PC-9 (cell line): ENCODE measurements at regions not wholly inside any gene's neighbourhood (a gene's known extent, or its start where the extent isn't known, plus 50 kb on each side); places are given as distances from the start of the nearest gene placed in this dataset.

Source experiments
- BruUV-seq: library from RNA; stranded (reverse); fragments of 400-500 nt; replicated peaks from 2 replicates; lab custom pipeline; 2021; lab: Mats Ljungman, UMichigan
- CTCF ChIA-PET: fragments of 300-600 bp; sonication (Branson Sonifier 250); formaldehyde crosslinking; loops from one replicate; lab custom pipeline; 2022; ENCODE audit warnings: antibody characterized with exemption; lab: Charles Lee
- POLR2A ChIA-PET: fragments of 300-600 bp; sonication (Branson Sonifier 250); formaldehyde crosslinking; loops from one replicate; lab custom pipeline; 2022; ENCODE audit warnings: antibody characterized with exemption; ENCODE audit not compliant: unreplicated experiment; lab: Charles Lee
- DNase-seq, 2 experiments: peaks; one replicate each; pipeline versions ENCODE4 v3.0.0 to v3.0.0-alpha.2; 2015 to 2022; ENCODE audit warnings: mixed read lengths in 1 of 2
- H2AFZ ChIP-seq: fragments of 200-600 bp; sonication (generic); 2 replicates; pipeline ENCODE4 v1.8.1; 2017; ENCODE audit warnings: antibody characterized with exemption
- H3F3A ChIP-seq: fragments of 200-600 bp; sonication (generic); 2 replicates; pipeline ENCODE4 v1.8.1; 2017; ENCODE audit warnings: antibody characterized with exemption, mild to moderate bottlenecking, low read depth; ENCODE audit not compliant: insufficient read depth
- H3K27ac ChIP-seq: fragments of 200-600 bp; sonication (generic); 2 replicates; pipeline ENCODE4 v1.6.1; 2016; ENCODE audit warnings: mixed run types
- H3K27me3 ChIP-seq: fragments of 200-600 bp; sonication (generic); 2 replicates; pipeline ENCODE4 v1.6.1; 2016; ENCODE audit warnings: low read depth, mixed run types; ENCODE audit not compliant: insufficient read depth
- H3K36me3 ChIP-seq: fragments of 200-600 bp; sonication (generic); 2 replicates; pipeline ENCODE4 v1.6.1; 2016; ENCODE audit warnings: low read depth, mixed run types
- H3K4me1 ChIP-seq: fragments of 200-600 bp; sonication (generic); replicated peaks from 2 replicates; pipeline ENCODE4 v1.6.1; 2016; ENCODE audit warnings: mixed run types; ENCODE audit not compliant: insufficient read depth
- H3K4me2 ChIP-seq: fragments of 200-600 bp; sonication (generic); 2 replicates; pipeline ENCODE4 v1.6.1; 2017; ENCODE audit warnings: mixed run types
- H3K4me3 ChIP-seq: fragments of 200-600 bp; sonication (generic); 2 replicates; pipeline ENCODE4 v1.6.1; 2016; ENCODE audit warnings: mixed run types
- H3K79me2 ChIP-seq: fragments of 200-600 bp; sonication (generic); 2 replicates; pipeline ENCODE4 v1.6.1; 2017; ENCODE audit warnings: low read depth, mixed run types
- H3K9me2 ChIP-seq: fragments of 200-600 bp; sonication (generic); 2 replicates; pipeline ENCODE4 v1.8.1; 2017; ENCODE audit warnings: mild to moderate bottlenecking; ENCODE audit not compliant: insufficient read depth
- H3K9me3 ChIP-seq: fragments of 200-600 bp; sonication (generic); 2 replicates; pipeline ENCODE4 v1.8.1; 2016; ENCODE audit warnings: low read depth; ENCODE audit not compliant: insufficient read depth
- H4K20me1 ChIP-seq: fragments of 200-600 bp; sonication (generic); 2 replicates; pipeline ENCODE4 v1.8.1; 2017; ENCODE audit not compliant: insufficient read depth
- EZH2 ChIP-seq: fragments of 200-600 bp; sonication (generic); IDR thresholded peaks from 2 replicates; pipeline ENCODE4 v1.8.0; 2017; ENCODE audit warnings: antibody characterized with exemption, low read depth
- intact Hi-C: fragments of 100-400 bp; cut with micrococcal nuclease; formaldehyde crosslinking; loops from one replicate; pipeline ENCODE4 v1.10.0; 2022; ENCODE audit not compliant: unreplicated experiment
- TF ChIP-seq, protein P1 (sequence below): fragments of 200-600 bp; sonication (generic); conservative IDR thresholded peaks from 2 replicates; pipeline ENCODE4 v1.6.1; 2017; ENCODE audit warnings: mixed run types, antibody characterized with exemption, mild to moderate bottlenecking, moderate library complexity

DNA sequence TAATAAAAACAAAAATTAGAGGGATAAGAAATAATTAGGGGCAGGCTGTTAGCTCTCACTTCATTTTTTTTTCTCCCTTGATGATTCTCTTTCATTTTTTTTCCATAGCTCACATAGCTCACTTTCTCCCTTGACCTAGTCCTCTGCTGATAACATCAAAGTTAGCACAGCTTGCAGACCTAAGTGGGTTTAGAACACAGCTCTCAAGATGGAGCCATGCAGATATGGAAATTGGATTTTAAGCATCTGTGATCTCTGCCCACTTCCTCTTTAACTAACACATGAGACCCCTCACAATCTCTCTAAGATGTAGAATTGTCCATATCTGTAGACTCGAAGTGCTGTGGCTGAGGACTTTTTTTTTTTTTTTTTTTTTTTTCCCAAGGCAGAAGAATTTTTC, 257.1 kb downstream of the SOX4 start:
- Histone ChIP-seq H3K4me1 (peaks cover 17% of the 10 kb centered on the region), H4K20me1 (no peaks in the 10 kb centered on the region), H3F3A (no peaks in the 10 kb centered on the region), H3K79me2 (no peaks in the 10 kb centered on the region), H2AFZ (no peak overlapping the region), H3K27ac (no peak overlapping the region), H3K4me3 (no peak overlapping the region), H3K9me2 (no peaks in the 10 kb centered on the region), H3K9me3 (no peaks in the 10 kb centered on the region), H3K27me3 (no peaks in the 10 kb centered on the region), H3K4me2 (peak overlapping the region; percentile 13; the same call in 1 of the 2 replicates), H3K36me3 (no peaks in the 10 kb centered on the region)
- ChIA-PET CTCF (no interaction called here), POLR2A (no interaction called here)
- DNase-seq: no peak
- intact Hi-C loops: no loop called here
- BruUV-seq: no TSS peak
- TF ChIP-seq EZH2: no peak
- TF ChIP-seq, protein P1, sequence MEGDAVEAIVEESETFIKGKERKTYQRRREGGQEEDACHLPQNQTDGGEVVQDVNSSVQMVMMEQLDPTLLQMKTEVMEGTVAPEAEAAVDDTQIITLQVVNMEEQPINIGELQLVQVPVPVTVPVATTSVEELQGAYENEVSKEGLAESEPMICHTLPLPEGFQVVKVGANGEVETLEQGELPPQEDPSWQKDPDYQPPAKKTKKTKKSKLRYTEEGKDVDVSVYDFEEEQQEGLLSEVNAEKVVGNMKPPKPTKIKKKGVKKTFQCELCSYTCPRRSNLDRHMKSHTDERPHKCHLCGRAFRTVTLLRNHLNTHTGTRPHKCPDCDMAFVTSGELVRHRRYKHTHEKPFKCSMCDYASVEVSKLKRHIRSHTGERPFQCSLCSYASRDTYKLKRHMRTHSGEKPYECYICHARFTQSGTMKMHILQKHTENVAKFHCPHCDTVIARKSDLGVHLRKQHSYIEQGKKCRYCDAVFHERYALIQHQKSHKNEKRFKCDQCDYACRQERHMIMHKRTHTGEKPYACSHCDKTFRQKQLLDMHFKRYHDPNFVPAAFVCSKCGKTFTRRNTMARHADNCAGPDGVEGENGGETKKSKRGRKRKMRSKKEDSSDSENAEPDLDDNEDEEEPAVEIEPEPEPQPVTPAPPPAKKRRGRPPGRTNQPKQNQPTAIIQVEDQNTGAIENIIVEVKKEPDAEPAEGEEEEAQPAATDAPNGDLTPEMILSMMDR: no peak

DNA sequence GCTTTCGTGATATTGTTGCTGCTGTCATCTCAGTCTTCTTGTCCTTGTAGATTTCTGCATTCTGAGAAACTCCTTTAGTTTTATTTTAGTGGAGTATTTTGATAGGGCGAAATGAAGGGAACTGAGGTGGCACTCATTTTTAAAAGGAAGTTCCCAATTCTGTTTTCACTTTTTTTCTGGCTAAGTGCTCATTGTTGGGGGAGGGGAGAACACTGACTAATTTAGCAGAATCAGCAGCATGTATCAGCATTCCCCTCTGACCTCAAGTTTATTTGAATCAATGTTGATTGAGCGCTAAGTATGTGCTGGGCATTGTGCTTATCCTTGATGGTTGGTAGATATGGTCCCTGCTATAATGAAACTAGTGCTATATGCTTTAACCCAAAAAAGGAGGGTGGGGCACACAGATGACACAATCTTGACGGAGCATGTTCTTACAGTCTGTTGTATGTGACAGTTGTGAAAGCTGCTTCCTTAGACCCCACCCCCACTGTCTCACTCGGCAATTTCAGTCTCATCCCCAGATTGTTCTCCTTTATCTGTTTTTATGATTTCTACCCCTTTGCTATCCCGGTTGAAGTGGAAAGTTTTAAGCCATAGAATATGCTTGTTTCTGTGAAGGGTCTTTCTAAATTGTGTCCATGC, 262.4 kb downstream of the SOX4 start:
- H3K9me2 ChIP-seq: no peaks in the 10 kb centered on the region
- H3F3A ChIP-seq: peaks cover 6% of the 10 kb centered on the region; the same call in 1 of the 2 replicates
- H3K27ac ChIP-seq: no peak overlapping the region
- H3K79me2 ChIP-seq: no peaks in the 10 kb centered on the region
- no peak overlapping the region for H2AFZ ChIP-seq
- no peaks in the 10 kb centered on the region for H4K20me1 ChIP-seq
- no peaks in the 10 kb centered on the region for H3K36me3 ChIP-seq
- ChIA-PET CTCF (no interaction called here), POLR2A (no interaction called here)
- H3K27me3 ChIP-seq: no peaks in the 10 kb centered on the region
- H3K4me3 ChIP-seq: no peak overlapping the region
- no TSS peak for BruUV-seq
- H3K9me3 ChIP-seq: no peaks in the 10 kb centered on the region
- DNase-seq: no peak
- TF ChIP-seq, protein P1: no peak
- TF ChIP-seq EZH2: no peak
- intact Hi-C loops: no loop called here
- no peak overlapping the region for H3K4me2 ChIP-seq
- peaks cover 15% of the 10 kb centered on the region for H3K4me1 ChIP-seq

DNA sequence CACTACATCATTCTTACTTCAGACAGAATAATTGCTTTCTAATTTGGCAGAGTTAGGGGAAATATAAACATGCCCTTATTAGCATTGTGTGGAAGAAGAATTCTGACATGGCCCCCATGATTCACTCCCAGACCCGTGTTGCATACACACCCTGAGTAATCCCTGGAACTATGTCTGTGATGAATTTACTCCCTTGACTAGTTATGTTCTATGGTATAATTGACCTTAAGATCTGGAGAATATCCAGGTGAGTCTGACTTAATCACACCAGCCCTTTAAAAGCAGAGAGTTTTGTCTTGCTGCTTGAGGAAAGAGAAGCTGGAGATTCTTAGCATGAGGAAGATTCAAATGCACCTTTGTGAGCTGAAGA, 262.9 kb downstream of the SOX4 start:
- H3K27me3 ChIP-seq: no peaks in the 10 kb centered on the region
- 0 out of 2 replicates have a peak overlapping the region, but pooled peaks have one; percentile 6 for H3K4me2 ChIP-seq
- H4K20me1 ChIP-seq: no peaks in the 10 kb centered on the region
- no peak overlapping the region for H2AFZ ChIP-seq
- ChIA-PET CTCF (no interaction called here), POLR2A (no interaction called here)
- no TSS peak for BruUV-seq
- H3K36me3 ChIP-seq: no peaks in the 10 kb centered on the region
- intact Hi-C loops: no loop called here
- H3K9me2 ChIP-seq: no peaks in the 10 kb centered on the region
- H3K9me3 ChIP-seq: no peaks in the 10 kb centered on the region
- DNase-seq: peak in 1 of 2 experiments; percentile 70
- TF ChIP-seq, protein P1: no peak
- no peak for TF ChIP-seq EZH2
- no peak overlapping the region for H3K4me3 ChIP-seq
- 0 out of 2 replicates have a peak overlapping the region, but pooled peaks have one; percentile 34 for H3K27ac ChIP-seq
- H3K79me2 ChIP-seq: no peaks in the 10 kb centered on the region
- H3K4me1 ChIP-seq: peaks cover 15% of the 10 kb centered on the region
- peaks cover 6% of the 10 kb centered on the region; the same call in 1 of the 2 replicates for H3F3A ChIP-seq
